NCI-H146 (cell line): ENCODE measurements at regions not wholly inside any gene's neighbourhood (a gene's known extent, or its start where the extent isn't known, plus 50 kb on each side); places are given as distances from the start of the nearest gene placed in this dataset.

Experiments
- DNase-seq: peaks from one replicate; lab custom pipeline; 2025; lab: John Stamatoyannopoulos, UW

DNA sequence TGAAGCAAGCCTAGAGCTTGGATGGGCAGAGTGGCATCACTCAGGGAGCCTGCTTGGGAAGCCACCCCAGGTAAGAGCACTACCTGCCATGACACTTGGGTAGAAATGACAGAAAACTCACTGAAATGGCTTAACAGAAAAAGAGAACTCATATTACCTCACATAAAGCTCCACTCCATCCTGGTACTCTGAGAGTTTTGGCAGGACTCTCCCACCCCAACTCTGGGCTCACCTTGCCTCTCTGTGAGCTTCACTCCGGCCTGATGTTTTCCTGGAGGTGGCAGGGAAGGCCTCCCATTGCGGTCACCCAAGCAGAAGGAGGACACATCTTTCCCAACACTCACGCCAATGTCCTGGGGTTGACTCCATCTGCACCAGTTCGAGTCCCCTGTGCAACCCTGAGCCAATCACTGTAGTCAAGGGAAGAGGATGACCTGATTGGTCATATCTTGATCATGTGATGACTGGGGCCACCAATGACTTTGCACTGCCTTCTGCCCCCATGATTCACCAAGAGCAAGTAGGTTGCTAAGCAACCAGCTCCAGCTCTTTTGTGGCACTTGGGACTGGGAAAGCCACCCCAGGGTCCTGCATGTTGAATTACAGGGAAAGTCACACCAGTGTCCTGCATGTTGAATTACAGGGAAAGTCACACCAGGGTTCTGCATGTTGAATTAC lies 446.1 kb upstream of the SULF2 start:
- DNase-seq: no peak

DNA sequence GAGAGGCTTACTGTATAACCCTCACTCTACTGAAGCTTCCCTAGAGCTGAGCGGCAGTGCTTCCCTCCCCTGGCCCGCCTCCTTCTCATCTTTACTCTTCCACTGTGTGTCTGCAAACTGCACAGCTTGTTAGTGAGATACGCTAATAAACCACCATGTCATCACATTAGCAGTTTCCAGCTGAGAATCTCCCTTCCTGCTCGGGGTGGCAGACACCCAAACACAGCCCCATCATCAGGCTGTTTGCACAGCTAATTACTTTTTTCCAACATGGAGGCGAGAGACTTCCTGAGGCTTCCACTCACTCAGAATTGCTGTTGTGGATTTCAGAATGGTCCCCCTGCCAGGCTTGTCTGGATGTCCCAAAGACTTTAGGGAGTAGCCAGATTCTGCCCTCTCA lies 444.9 kb upstream of the SULF2 start:
- DNase-seq: no peak

DNA sequence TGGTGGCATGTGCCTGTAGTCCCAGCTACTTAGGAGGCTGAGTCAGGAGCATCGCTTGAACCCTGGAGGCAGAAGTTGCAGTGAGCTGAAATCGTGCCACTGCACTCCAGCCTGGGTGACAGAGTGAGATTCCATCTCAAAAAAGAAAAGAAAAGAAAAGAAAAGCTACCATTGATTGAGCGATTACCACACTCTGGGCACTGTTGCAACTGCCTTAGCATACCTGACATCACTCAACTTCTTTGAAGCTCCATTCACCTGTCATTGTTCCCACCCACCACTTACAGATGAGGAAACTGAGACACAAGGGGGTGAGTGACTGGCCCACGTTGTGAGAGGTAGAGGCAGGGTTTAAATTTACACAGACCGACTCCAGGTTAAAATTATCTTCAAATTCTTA lies 442.1 kb upstream of the SULF2 start:
- DNase-seq: no peak

DNA sequence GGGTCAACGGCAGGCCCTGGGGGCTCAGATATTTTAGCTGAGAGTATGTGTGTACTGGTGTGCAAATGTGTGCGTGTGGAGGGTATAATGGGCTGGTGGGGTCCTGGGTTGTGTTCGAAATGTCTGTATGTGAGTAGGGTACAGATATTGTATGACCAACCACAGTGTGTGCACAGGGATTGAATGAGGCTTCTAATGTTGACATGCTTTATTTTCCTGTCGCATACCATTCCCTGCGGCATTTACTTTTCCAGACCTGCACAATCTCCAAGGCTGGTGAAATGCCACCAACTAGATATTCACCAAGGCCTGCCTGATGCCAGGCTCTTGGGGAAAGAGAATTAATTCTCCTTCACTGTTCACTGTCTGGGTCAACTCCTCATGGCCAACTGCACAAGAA lies 441.4 kb upstream of the SULF2 start:
- no peak for DNase-seq

DNA sequence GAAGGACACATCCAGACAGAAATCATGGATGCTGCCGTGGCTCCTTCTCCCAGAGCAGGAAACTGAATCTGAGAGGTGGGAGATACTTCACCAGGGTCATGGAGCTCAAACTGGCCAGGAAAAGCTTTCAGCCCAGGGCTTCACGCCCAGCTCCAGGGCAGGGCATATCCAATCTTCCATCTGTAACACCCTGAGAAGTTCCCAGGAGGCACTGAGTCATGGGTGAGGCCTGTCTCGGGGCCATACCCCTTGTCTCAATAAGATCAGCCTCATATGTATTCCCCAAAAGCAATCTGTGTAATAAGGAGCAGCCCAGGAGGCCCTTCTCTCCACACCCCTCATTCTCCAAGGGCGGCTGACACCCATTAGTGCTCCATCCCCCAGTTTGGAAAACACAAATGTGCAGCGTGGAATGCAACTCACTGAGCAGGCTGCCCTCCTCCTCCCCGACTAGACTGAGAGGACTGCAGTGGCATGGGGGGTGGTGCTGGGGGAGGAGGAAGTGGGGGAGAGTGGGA lies 439.3 kb upstream of the SULF2 start:
- DNase-seq: no peak

DNA sequence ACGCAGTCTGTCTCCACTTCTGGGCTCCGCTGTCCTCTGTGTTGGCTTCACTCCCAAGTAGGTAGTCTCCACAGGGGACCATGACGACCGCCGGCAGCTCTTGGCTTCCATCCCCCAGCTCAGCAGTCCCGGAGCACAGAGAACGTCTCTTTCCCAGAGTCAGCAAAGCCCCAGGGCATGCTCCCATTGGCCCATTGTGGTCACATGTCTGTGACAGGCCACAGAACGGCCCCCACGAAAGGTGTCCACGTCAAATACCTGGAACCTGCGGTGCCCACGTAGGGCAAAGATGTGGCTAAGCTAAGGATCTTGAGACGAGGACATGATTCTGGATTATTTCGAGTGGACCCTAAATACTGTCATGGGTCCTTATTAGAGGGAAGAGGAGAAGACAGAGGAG lies 438.4 kb upstream of the SULF2 start:
- no peak for DNase-seq

DNA sequence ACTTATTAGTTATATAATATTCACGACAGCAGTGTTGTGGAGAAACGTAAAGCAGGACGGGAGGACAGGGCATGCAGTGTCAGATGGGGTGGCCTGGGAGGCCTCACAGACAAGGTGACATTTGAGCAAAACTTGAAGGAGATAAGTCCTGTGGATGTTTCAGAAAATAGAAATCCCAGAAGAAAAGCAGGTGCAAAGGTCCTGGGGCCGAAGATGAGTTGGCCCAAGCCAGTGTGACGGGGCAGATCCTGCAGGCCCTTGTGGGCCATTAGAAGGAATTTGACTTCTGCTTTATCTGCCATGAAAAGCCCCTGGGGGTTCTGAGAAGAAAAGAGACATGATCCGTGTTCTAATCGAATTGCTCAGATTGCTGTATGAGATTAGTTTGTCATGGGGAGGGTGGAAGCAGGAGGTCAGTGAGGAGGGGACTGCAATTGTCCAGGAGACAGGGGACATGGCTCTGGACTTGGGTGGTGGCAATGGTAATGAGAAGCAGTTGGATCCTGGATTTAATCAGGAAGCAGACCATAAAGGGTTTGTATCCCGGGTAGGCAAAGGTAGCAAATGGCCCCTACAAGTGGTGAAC lies 437.4 kb upstream of the SULF2 start:
- no peak for DNase-seq

DNA sequence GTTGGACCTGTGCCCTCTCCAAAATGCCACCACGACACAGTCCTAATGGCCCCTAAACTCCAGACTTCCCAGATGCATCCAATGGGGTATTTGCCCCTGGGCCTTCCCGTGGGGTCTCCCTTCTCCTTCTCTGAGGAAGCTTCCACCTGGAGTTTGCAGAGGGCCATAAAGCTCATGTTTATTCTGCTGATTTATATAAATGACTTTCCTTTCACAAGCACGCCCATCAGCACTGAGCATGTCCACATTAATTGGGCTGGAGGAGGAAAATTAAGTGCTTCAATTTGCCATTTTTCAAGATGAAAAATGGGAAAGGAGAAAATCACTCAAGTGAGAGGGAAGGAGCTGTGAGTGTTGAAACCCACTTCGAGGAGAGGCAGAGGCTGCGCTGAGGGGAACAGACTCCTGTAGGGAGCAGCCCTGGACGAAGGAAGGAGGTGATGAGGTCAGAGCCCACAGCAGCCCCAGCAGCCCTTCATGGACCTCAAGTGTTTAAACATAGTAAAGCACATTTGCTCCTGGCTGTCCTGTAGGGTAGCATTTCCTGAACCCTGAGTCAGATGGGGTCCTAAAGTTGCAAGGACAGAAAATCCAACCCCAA lies 434.9 kb upstream of the SULF2 start:
- DNase-seq: no peak

DNA sequence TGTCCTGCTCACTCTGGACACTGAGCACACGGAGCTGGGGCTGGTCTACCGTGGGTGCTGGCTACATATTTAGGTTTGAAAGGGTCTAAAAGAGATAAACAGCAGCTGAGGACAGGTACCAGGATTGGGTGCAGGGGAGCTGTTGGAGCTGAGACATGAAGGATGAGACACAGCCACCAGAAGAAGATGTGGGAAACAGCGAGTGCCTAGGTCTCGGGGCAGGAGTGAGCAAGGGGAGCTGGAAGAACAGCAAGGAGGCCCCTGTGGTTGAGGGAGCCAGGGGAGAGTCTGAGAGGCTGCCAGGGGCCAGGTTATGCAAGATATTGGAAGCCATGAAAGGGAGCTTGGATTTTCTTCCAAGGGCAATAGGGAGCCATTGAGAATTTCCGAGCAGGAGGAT lies 434.0 kb upstream of the SULF2 start:
- no peak for DNase-seq

DNA sequence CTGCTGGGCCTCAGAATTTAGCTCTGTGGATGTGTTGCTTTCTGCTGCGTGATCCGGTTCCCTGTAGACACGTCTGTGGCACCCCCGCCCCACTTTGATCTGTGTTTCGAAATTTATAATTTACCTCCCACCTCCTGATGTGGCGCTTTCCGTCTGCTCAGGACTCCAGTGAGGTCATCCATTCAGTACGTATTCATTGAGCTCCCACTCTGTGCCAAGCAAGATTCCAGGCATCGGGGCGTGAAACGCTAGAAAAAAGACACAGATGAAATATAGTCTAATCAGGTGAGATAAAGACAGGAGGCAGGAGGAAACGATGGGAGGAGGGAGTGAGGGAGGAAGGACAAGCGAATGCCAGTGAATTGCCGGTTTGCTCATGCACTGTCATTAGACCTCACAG lies 431.9 kb upstream of the SULF2 start:
- no peak for DNase-seq

DNA sequence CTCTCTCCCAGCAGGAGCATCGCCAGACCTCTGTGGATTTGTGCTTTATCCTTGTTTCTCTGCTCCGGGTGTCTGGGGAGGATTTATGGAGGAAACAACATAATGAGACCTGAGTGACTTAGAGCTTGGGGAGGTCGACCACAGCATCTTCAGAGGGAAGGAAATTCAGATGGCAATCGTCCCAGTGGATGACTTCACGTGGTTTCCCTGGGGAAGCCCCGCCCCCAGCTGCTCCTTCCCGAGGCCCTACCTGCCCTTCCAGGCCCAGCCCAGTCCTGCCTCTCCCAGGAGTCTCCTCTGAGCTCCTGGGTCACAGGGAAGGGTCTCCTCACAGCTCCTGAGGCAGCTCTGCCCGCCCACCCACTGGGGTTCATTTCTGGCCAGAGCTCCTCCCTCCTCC lies 430.3 kb upstream of the SULF2 start:
- no peak for DNase-seq

DNA sequence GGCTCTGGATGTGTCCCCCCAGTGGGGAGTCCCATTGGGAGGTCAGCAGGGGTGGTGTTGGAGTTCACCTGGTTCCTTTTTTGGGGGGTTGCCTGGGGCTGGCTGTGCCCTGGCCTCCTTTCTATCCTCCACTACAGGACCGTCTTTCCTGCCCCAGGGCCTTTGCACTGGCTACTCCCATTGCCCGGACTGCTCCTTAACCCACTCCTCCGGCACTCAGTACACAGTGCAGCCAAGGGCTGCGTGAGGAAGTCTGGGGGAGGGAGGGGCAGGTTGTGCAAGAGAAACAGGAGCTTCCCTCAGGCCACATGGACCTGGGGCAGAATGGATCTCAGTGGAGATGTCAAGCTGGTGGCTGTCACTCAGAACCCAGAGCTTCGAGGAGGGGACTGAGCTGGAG lies 429.3 kb upstream of the SULF2 start:
- no peak for DNase-seq

DNA sequence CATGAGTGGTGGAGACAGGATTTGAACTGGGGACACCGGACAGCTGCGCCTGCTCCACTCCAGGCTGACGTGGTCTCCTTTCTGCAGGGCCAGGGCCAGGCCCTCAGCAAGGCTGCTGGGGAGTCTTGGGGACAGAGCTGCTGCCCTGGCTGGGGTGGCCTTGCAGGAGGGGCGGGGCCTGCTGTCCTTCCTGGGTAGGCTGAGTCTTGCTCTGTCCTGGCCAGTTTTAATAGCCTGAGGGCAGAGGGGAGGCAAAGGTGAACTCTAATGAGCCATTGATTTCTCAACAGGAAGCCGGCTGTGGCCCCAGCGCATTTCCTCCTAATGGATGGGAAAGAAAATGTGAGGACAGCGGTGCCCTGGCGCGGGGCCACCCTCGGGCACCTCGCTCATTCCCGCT lies 428.4 kb upstream of the SULF2 start:
- peak; percentile 11 for DNase-seq

DNA sequence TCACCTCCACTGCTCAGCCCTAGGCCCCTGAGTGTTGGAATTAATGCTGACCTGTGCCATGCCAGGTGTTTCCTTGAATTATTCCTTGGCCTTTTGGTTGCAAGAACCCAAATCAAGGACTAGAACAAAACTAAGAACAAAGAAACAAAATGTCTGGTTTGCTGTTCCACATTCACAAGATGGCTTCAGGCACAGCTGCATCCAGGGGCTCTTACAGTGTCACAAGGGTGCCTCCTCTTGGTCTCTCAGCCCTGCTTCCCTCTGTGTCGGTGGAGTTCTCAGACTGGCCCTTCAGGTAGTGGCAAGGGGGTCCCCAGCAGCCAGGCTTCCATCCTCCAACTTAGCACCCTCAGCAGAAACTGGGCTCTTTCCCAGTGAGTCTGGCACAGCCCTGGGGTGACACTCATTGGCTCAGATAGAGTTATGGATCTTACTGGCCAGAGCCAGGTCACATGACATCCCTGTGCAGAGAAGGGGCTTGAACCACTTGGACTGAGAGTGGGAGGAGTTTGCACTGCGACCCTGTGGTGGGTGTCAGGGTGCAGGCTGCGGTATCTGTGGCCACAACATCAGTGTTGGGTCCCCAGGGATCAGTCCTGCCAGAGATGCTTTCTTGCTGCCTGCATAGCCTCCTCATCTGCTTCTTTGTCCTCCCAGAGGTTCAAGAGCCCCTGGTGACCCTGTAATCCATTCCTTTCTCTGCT lies 427.7 kb upstream of the SULF2 start:
- DNase-seq: no peak

DNA sequence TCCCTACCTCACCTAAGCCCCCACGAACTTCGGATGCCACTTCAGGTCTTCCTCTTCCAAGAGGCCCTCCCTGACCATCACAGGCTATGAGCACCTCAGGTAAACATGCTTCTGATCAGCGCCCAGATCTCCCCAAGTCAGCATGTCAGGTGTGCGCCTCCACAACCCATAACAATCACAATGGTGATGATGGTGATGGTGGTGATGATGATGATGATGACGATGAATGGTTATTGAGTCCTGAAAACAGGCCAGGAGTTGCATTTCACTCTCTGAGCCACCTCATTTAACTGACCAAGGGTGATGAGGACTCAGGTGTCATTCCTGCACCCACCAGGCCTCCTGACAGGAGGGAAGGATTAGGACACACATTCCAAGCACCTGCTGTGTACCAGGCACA lies 426.6 kb upstream of the SULF2 start:
- no peak for DNase-seq

DNA sequence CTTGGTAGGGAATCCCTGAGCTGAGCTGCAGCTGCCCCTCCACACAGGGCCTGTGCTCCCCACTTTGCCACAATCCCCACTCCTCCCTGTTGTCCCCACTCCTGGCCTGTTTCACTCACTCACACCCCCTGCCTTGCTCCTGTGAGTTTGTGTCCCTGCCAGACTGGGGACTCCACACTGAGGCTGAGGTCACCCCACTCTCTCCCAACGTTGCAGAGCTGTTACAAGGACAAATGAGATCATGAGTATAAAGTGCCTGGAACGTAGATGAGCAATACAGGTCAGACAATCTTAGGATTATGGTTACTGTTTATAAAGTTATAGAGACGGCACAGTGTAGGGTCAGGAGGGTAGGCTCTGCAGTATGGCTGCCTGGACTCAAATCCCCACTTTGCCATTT lies 426.0 kb upstream of the SULF2 start:
- no peak for DNase-seq

DNA sequence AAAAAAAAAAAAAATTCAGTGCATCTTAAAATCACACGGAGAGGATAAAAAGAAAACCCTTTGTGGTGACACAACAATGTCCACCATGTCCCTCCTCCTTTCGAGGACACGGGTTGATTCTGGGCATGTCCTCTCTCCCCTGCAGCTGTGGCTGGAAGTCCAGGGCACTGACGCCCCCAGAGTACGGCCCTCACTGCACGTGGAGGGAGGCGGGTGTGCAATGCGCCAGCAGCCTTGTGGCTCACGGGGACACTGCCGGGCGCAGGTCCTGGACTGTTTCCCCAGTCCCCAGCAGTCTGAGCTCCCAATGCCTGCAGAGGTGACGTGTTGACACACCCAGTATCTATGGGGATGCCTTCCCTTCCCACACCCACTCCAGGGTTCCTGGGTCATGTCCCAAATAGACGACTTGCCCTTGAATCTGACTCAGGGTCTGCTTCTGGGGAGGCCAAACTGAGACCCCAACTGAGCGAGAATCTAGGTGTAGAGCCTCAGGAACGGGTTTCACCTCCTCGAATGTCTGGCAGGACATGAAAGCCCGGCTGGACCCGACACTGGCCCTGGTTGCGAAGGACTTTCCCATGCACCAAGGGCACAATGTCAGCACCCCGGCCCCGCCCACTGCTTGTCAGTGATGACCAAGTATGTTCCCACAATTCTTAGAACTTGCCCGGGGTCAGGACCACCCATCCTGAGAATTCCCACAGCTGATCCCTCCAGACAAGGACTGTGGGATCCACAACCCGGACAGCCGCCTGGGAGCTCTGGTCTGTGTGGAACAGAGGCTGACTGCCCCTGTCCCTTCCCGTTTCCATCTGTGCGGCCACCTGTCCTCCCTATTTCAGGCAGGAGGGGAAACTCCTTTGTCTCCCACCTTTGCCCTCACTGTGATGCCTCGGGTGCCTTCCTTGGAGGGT lies 425.1 kb upstream of the SULF2 start:
- DNase-seq: no peak

DNA sequence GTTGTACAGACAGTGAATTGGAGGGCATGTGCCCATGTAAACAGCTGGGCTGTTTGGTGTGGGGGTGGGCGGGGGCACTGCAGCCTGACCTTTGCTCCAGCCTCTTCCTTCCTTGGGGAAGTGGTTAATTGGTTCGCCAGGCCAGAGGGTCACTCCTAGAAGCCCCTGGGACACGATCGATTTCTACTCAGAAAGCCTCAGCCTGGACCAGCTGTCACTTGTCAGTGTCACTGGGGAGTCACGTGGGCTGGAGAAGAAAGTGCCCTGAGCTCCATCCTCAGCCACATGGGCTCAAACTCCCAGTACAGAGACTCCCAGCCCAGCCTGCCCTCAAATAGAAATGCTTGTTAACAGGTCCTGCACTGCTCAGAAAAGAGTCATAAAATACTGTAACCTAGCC lies 423.8 kb upstream of the SULF2 start:
- no peak for DNase-seq

DNA sequence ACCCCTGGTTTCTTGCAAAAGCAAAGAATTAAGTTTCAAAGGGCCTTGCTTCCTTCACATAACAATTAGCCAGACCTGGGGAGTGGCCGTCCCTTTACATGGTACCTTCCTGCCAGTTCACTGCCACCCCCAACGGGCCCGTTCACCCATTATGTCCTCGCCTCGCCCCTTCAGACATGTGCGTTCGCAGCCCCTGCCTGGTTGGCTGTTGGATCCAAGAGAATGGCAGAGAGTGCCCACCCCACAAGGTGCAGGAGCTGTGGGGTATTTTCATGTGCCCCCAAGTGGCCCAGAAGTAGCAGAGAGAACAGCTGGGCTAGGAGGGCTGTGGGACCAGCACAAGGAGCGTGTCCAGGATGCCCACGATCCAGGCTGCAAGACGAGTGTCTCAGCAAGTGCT lies 422.9 kb upstream of the SULF2 start:
- DNase-seq: no peak

DNA sequence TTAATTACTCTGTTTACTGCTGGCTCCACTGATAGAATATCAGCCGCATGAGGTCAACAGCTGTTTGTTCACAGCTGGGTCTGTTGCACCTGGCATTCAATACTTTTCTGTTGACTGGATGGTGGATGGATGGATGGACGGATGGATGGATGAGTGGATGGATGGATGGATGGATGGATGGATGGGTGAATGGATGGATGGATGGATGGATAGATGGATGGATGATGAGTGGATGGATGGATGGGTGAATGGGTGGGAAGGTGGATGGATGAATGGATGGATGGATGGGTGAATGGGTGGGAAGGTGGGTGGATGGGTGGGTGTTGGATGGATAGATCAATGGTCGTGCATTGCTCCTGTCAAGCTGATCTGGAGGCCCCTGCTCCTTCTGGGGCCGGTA lies 422.2 kb upstream of the SULF2 start:
- no peak for DNase-seq

DNA sequence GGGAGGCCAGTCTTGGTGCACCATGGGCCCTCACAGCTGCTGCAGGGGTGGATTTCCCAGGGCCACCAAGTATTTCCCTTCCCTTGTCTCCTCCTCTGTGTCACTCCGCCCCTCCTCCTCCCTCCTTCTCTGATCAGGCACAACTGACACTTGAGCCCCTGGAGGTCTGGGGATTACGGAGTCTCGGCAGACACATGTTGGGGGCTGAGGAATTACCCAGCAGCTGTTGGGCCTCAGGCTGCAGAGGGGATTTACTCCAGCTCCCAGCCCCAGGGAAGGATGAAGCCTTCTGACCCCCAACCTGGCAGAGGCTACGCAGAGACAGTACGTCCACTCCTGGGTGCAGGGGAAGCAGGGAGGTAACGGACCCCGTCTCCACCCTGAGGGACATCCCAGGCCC lies 420.5 kb upstream of the SULF2 start:
- no peak for DNase-seq

DNA sequence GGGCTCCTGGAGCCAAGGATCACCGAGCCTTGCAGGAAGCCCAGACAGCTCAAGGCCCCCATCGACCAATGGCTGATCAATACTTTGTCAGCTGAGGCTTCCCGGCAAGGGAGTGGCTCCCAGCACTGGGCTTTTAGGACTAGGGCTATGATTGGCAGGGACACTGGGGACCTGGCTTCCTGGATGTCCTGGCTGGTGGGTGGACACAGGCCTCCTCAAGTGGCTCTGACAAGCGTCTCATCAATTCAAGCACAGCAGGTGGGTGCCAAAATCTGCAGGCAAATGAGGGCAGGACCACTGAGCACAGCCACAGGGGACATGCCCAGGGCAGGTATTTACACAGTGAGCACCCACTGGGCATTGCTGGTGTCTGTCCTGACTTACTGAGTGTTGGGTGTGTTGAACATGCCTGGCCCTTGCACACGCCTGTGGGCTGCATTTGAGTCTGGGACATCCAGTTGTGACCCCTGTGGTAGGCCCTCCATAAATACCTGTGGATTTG lies 420.1 kb upstream of the SULF2 start:
- no peak for DNase-seq
